Vagina (tissue), 2 donors: ENCODE measurements at regions not wholly inside any gene's neighbourhood (a gene's known extent, or its start where the extent isn't known, plus 50 kb on each side); places are given as distances from the start of the nearest gene placed in this dataset.

Experiments
- POLR2A ChIP-seq, 2 donors: fragments of 450-650 bp; IDR thresholded peaks; one replicate each; pipeline ENCODE4 v1.6.1; 2017; ENCODE audit warnings: antibody characterized with exemption in 2 of 2, mild to moderate bottlenecking in 2 of 2, moderate library complexity in 2 of 2
- TF ChIP-seq, protein P1 (sequence below), 3 experiments: fragments of 450-650 bp in 2 of 3; fragments of 200-600 bp in 1 of 3; sonication (generic) in 1 of 3; IDR thresholded peaks; one replicate each; pipeline ENCODE4 v1.5.1; 2017 to 2019; ENCODE audit warnings: antibody characterized with exemption in 3 of 3, mild to moderate bottlenecking in 2 of 3, moderate library complexity in 2 of 3

DNA sequence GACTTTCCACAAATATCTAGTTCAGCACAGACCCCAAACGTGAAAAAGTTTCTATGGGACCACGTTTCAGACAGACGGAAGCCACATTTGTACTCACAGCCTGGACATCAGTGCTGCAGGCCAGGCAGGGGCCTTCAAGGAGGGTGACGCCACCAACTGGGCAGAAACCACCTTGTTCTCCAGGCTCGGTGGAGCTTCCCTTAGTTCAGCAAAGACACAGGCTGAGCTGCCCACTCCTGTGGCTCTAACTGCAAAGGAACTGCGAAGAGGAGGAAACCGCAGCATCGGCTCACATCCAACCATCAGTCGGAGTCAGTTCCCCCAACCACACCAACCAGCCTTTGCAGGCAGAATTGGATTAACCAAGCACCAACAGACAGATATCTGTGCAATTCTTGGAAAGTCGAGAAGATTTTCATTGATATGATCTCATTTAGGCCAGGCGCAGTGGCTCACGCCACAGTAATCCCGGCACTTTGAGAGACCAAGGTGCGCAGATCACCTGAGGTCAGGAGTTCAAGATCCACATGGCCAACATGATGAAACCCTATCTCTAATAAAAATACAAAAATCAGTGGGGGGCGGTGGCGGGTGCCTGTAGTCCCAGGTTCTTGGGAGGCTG, 73.3 kb upstream of the CNEP1R1 start:
- TF ChIP-seq, protein P1, sequence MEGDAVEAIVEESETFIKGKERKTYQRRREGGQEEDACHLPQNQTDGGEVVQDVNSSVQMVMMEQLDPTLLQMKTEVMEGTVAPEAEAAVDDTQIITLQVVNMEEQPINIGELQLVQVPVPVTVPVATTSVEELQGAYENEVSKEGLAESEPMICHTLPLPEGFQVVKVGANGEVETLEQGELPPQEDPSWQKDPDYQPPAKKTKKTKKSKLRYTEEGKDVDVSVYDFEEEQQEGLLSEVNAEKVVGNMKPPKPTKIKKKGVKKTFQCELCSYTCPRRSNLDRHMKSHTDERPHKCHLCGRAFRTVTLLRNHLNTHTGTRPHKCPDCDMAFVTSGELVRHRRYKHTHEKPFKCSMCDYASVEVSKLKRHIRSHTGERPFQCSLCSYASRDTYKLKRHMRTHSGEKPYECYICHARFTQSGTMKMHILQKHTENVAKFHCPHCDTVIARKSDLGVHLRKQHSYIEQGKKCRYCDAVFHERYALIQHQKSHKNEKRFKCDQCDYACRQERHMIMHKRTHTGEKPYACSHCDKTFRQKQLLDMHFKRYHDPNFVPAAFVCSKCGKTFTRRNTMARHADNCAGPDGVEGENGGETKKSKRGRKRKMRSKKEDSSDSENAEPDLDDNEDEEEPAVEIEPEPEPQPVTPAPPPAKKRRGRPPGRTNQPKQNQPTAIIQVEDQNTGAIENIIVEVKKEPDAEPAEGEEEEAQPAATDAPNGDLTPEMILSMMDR (IDR thresholded peaks at IDR 0.05): no peak
- no peak for TF ChIP-seq POLR2A (IDR thresholded peaks at IDR 0.05)
